ENCODE measurements at regions not wholly inside any gene's neighbourhood (a gene's known extent, or its start where the extent isn't known, plus 50 kb on each side); places are given as distances from the start of the nearest gene placed in this dataset.
A peak's percentile ranks its signal among the peaks of the same experiment; 100 is the strongest.

DNA sequence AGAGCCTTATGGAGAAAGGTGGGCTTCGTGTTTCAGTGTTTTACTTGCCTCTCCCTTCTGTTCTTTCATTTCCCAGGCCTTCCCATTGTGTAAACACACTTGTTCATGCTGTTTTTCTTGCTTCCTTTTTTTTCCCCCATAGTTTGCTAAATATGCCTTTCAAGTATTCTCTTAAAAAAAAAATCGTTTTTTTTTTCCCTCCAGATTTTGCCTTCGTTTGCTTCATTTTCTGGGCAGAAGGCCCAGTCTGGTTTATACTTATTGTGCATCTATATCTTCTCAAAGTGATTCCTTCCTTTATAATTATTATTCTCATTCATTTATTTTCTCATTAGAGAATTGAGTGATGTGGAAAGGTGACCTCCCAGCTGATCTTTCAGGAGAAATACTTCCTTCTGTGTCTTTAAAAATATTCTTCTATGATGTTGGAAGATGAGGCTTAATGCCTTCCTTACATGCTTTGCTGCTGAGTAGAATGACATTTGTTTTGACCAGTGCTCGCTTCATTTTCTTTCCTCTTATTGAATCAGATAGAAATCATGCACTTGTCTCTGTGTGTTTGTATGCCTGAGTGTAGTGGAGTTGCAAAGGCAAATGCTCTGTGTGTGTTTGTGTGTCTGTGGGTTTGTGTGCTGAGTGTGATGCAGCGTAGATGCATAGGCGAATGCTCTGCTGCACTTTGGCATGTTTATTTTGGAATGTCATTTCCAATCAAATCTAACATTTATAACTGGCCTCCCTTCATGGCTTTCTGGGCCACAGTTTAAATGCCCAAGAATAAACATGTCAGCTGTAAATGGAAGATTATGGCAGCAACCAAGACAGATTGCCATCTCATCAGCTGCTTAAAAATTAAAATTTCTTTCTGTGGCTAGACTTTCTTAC lies 591.4 kb downstream of the FGF9 start:
- Histone ChIP-seq H3K4me3 (ENCODE audit: insufficient read depth, low read depth, low read length) (no peak overlapping the region), H3K79me1 (ENCODE audit: low read depth in 1 of 2, low read length in 2 of 2) (no peaks in the 10 kb centered on the region), H3K56ac (ENCODE audit: extremely low read depth, insufficient read depth, low read length) (no peak overlapping the region), H3K9me3 (ENCODE audit: control insufficient read depth, insufficient read depth, low read length) (no peaks in the 10 kb centered on the region), H3K23ac (ENCODE audit: low read depth, low read length) (no peak overlapping the region), H2AK5ac (ENCODE audit: low read depth, low read length) (no peak overlapping the region), H2BK15ac (ENCODE audit: low read depth, low read length) (no peak overlapping the region), H3K9me1 (ENCODE audit: insufficient read depth, low read length) (no peaks in the 10 kb centered on the region), H3K4me2 (ENCODE audit: low read depth, low read length) (peak overlapping the region; percentile 72), H2AK9ac (replicated peaks; ENCODE audit: low read depth, low read length, poor library complexity) (no peak overlapping the region), H4K20me1 (ENCODE audit: insufficient read depth, low read length) (no peaks in the 10 kb centered on the region), H3K4me1 (ENCODE audit: control insufficient read depth, insufficient read depth, low read length) (peaks cover 3% of the 10 kb centered on the region; the same call in 1 of the 2 replicates), H3K27me3 (ENCODE audit: control insufficient read depth, insufficient read depth, low read length) (peaks cover 3% of the 10 kb centered on the region; the same call in 1 of the 2 replicates), H2BK20ac (ENCODE audit: low read depth, low read length) (no peak overlapping the region; the same call in 1 of the 2 replicates), H3K36me3 (ENCODE audit: control insufficient read depth, insufficient read depth, low read length) (no peaks in the 10 kb centered on the region), H4K5ac (ENCODE audit: low read depth, low read length) (no peak overlapping the region), H2BK5ac (ENCODE audit: low read depth, low read length, poor library complexity, severe bottlenecking) (no peak overlapping the region), H3K27ac (ENCODE audit: insufficient read depth, low read length) (no peak overlapping the region), H4K91ac (ENCODE audit: insufficient read depth, low read depth, low read length) (no peak overlapping the region), H2AFZ (replicated peaks; ENCODE audit: low read length, poor library complexity) (no peak overlapping the region), H2BK120ac (ENCODE audit: low read depth, low read length) (peak overlapping the region; percentile 8; the same call in 1 of the 2 replicates), H4K8ac (ENCODE audit: low read depth in 2 of 2, low read length in 2 of 2) (no peak overlapping the region), H3K18ac (ENCODE audit: low read depth, low read length) (no peak overlapping the region), H3K9ac (ENCODE audit: low read depth, low read length) (no peak overlapping the region), H3K14ac (replicated peaks; ENCODE audit: low read depth, low read length) (no peak overlapping the region), H3K4ac (ENCODE audit: low read depth, low read length) (no peak overlapping the region)
- peak; percentile 74 for ATAC-seq (ENCODE audit: low read depth)
- no CpG with 5 or more reads among the region's 6 CpGs for WGBS, 2 experiments (ENCODE audit: extremely low coverage in 2 of 2, insufficient read length in 1 of 2)
- ChIA-PET POLR2A (ENCODE audit: unreplicated experiment) (no interaction called here), CTCF (no interaction called here)
- in situ Hi-C loops (cut with MboI; ENCODE audit: low sequenced_read_pairs) (no loop called here), dilution Hi-C loops (cut with HindIII; ENCODE audit: low sequenced_read_pairs, unreplicated experiment) (no loop called here), intact Hi-C loops (cut with micrococcal nuclease) (no loop called here)
- peak; percentile 5 for DNase-seq
- TF ChIP-seq, protein P1, sequence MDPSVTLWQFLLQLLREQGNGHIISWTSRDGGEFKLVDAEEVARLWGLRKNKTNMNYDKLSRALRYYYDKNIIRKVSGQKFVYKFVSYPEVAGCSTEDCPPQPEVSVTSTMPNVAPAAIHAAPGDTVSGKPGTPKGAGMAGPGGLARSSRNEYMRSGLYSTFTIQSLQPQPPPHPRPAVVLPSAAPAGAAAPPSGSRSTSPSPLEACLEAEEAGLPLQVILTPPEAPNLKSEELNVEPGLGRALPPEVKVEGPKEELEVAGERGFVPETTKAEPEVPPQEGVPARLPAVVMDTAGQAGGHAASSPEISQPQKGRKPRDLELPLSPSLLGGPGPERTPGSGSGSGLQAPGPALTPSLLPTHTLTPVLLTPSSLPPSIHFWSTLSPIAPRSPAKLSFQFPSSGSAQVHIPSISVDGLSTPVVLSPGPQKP (IDR thresholded peaks at IDR 0.05; ENCODE audit: borderline replicate concordance, low read depth, low read length): no peak
- TF ChIP-seq CEBPB (IDR thresholded peaks at IDR 0.05; ENCODE audit: low read depth, low read length) (no peak), POLR2A (IDR thresholded peaks at IDR 0.05; ENCODE audit: low read depth, low read length) (no peak), FOS (IDR thresholded peaks at IDR 0.05; ENCODE audit: low read depth, low read length) (no peak), SMC3 (IDR thresholded peaks at IDR 0.05; ENCODE audit: low read depth, low read length) (no peak), MAZ (IDR thresholded peaks at IDR 0.05; ENCODE audit: borderline replicate concordance, low read depth, low read length) (no peak), RFX5 (IDR thresholded peaks at IDR 0.05; ENCODE audit: low read depth, low read length) (no peak), CHD1 (IDR thresholded peaks at IDR 0.05; ENCODE audit: low read depth, low read length) (no peak), BHLHE40 (IDR thresholded peaks at IDR 0.05; ENCODE audit: low read depth, low read length) (no peak), NFE2L2 (IDR thresholded peaks at IDR 0.05; ENCODE audit: low read depth, low read length) (no peak), MAFK (IDR thresholded peaks at IDR 0.05; ENCODE audit: low read depth, low read length) (no peak)
- TF ChIP-seq, protein P2, sequence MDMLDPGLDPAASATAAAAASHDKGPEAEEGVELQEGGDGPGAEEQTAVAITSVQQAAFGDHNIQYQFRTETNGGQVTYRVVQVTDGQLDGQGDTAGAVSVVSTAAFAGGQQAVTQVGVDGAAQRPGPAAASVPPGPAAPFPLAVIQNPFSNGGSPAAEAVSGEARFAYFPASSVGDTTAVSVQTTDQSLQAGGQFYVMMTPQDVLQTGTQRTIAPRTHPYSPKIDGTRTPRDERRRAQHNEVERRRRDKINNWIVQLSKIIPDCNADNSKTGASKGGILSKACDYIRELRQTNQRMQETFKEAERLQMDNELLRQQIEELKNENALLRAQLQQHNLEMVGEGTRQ (IDR thresholded peaks at IDR 0.05; ENCODE audit: low read depth, low read length): no peak
- TF ChIP-seq, protein P3, sequence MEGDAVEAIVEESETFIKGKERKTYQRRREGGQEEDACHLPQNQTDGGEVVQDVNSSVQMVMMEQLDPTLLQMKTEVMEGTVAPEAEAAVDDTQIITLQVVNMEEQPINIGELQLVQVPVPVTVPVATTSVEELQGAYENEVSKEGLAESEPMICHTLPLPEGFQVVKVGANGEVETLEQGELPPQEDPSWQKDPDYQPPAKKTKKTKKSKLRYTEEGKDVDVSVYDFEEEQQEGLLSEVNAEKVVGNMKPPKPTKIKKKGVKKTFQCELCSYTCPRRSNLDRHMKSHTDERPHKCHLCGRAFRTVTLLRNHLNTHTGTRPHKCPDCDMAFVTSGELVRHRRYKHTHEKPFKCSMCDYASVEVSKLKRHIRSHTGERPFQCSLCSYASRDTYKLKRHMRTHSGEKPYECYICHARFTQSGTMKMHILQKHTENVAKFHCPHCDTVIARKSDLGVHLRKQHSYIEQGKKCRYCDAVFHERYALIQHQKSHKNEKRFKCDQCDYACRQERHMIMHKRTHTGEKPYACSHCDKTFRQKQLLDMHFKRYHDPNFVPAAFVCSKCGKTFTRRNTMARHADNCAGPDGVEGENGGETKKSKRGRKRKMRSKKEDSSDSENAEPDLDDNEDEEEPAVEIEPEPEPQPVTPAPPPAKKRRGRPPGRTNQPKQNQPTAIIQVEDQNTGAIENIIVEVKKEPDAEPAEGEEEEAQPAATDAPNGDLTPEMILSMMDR (conservative IDR thresholded peaks at IDR 0.05; ENCODE audit: low read depth, low read length): no peak
- BruUV-seq (replicated peaks): no TSS peak
